ENCODE measurements at regions not wholly inside any gene's neighbourhood (a gene's known extent, or its start where the extent isn't known, plus 50 kb on each side); places are given as distances from the start of the nearest gene placed in this dataset.

DNA sequence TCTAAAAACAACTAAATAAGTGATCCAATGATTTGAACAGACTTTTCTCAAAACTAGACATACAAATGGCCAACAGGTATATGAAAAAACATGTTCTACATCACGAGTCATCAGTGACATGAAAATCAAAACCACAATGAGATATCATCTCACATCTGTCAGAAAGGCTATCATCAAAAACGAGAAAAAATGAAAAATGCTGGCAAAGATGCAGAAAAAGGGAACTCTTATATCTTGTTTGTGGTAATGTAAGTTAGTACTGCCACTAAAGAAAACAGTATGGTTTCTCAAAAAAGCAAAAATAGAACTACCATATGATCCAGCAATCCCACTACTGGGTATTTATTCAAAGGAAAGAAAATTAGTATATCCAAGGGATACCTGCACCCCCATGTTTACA lies 152.9 kb upstream of the FOXN2 start:
- H3K4me3 ChIP-seq (ENCODE audit: low read length) = no peak overlapping the region
- H3K36me3 ChIP-seq (ENCODE audit: control insufficient read depth, insufficient read depth, low read length) = no peaks in the 10 kb centered on the region
- no peak for DNase-seq (ENCODE audit: low read depth, low spot score)
- no peaks in the 10 kb centered on the region for H3K27me3 ChIP-seq (ENCODE audit: control insufficient read depth, insufficient read depth, low read length)
- WGBS (ENCODE audit: insufficient coverage, insufficient read length) = no CpG with 5 or more reads among the region's 2 CpGs
- H3K4me1 ChIP-seq (ENCODE audit: control insufficient read depth, insufficient read depth, low read length) = no peaks in the 10 kb centered on the region
- no peak overlapping the region for H3K27ac ChIP-seq (ENCODE audit: low read length)
- H3K9me3 ChIP-seq (ENCODE audit: control insufficient read depth, insufficient read depth, low read length) = no peaks in the 10 kb centered on the region

DNA sequence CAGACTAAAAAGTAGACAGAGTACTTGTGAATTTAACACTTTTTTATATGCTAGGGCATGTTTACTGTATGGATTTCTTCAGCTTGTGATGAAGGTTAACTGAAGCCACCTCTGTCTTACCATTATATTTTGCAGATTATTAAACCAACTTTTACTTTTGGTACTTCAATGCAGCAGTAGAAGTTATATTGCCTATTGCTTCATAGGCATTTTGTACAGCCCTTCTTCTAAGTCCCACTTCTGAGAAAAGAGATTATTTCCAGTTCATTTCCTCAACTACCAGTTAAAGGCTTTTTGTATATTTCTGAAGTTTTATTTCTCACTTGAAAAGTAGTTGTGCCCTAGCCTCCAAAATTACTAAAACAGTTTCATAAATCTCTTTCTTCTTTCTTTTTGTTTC lies 151.7 kb upstream of the FOXN2 start:
- H3K4me3 ChIP-seq (ENCODE audit: low read length) = no peak overlapping the region
- no peak overlapping the region for H3K27ac ChIP-seq (ENCODE audit: low read length)
- no peaks in the 10 kb centered on the region for H3K27me3 ChIP-seq (ENCODE audit: control insufficient read depth, insufficient read depth, low read length)
- no peaks in the 10 kb centered on the region for H3K4me1 ChIP-seq (ENCODE audit: control insufficient read depth, insufficient read depth, low read length)
- H3K36me3 ChIP-seq (ENCODE audit: control insufficient read depth, insufficient read depth, low read length) = no peaks in the 10 kb centered on the region
- H3K9me3 ChIP-seq (ENCODE audit: control insufficient read depth, insufficient read depth, low read length) = no peaks in the 10 kb centered on the region
- no peak for DNase-seq (ENCODE audit: low read depth, low spot score)

DNA sequence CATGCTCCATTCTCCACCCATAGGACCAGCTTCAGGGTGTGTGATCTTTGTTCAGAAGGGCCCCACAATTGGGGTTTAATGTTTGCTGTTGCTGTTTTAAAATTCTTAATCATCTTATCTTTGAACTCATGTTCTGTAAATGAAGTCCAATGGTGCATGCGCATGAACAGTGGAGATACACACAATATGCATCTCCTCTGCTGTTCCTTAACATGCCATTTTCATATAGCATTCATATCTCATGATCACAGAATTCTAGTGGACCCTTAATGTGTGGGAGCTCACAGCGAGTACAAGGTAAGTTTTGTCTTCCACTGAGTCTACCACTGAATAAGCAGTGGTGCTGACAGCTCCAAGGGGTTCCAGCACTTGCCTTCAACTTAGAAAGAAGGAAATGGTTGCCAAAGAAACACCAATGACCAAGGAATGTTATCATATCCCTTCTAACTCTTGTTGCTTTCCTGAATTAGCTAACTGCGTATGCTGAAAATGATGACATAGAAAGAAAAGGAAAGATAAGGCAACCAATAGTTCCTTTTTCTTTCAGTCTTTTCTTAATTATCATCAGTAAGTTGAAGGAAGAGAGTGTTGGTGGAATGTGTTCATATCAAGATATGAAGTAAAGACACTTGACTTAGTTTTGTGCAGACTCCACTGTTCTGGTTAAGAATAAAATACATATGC lies 149.3 kb upstream of the FOXN2 start:
- no peaks in the 10 kb centered on the region for H3K4me1 ChIP-seq (ENCODE audit: control insufficient read depth, insufficient read depth, low read length)
- no peak for DNase-seq (ENCODE audit: low read depth, low spot score)
- no CpG with 5 or more reads among the region's 3 CpGs for WGBS (ENCODE audit: insufficient coverage, insufficient read length)

DNA sequence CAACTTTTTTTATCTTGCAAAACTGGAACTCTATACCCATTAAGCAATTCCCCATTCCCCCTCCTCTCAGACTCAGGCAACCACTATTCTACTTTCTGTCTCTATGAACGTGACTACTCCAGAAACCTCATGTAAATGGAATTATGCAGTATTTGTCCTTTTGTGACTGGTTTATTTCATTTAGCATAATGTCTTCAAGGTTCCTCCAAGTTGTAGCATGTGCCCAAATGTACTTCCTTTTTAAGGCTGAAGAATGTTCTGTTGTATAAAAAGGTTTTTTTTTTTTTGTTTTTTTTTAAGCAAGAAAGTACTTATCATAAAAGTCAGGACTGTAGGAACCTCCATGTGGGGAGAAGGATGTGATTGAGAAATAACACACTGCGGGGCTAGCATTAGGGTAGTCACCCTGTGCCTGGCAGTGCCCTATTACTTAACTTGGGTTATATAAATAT lies 145.3 kb upstream of the FOXN2 start:
- Histone ChIP-seq H3K4me1 (ENCODE audit: control insufficient read depth, insufficient read depth, low read length) (peaks cover 1% of the 10 kb centered on the region; the same call in 1 of the 2 replicates), H3K9me3 (ENCODE audit: control insufficient read depth, insufficient read depth, low read length) (no peaks in the 10 kb centered on the region), H3K4me3 (ENCODE audit: low read length) (no peak overlapping the region), H3K36me3 (ENCODE audit: control insufficient read depth, insufficient read depth, low read length) (no peaks in the 10 kb centered on the region), H3K27ac (ENCODE audit: low read length) (no peak overlapping the region), H3K27me3 (ENCODE audit: control insufficient read depth, insufficient read depth, low read length) (no peaks in the 10 kb centered on the region)
- no peak for DNase-seq (ENCODE audit: low read depth, low spot score)
- WGBS (ENCODE audit: insufficient coverage, insufficient read length) = no CpG with 5 or more reads among the region's 2 CpGs

More for the DNA sequence above, 149.3 kb upstream of the FOXN2 start:
- H3K27ac ChIP-seq (ENCODE audit: low read length) = no peak overlapping the region
- H3K36me3 ChIP-seq (ENCODE audit: control insufficient read depth, insufficient read depth, low read length) = no peaks in the 10 kb centered on the region
- no peaks in the 10 kb centered on the region for H3K9me3 ChIP-seq (ENCODE audit: control insufficient read depth, insufficient read depth, low read length)
- H3K27me3 ChIP-seq (ENCODE audit: control insufficient read depth, insufficient read depth, low read length) = no peaks in the 10 kb centered on the region
- H3K4me3 ChIP-seq (ENCODE audit: low read length) = no peak overlapping the region

DNA sequence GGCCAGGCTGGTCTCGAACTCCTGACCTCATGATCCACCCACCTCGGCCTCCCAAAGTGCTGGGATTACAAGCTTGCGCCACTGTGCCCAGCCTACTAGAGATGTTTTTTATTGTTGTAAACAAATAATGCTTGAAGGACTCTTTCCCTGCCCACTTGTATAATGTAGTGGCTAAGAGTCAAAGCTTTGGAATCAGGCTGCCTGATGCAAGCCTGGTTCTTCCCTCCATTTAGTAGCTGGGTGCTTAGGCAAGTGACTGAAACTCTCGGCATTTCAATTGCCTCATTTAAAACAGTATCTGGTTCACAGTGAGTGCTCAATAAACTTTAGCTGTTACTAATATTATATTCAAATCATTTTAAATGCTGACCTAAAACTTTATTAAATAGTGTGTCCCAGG lies 144.2 kb upstream of the FOXN2 start:
- WGBS (ENCODE audit: insufficient coverage, insufficient read length) = no CpG with 5 or more reads among the region's 4 CpGs
- DNase-seq (ENCODE audit: low read depth, low spot score) = no peak
- no peaks in the 10 kb centered on the region for H3K27me3 ChIP-seq (ENCODE audit: control insufficient read depth, insufficient read depth, low read length)
- H3K36me3 ChIP-seq (ENCODE audit: control insufficient read depth, insufficient read depth, low read length) = no peaks in the 10 kb centered on the region
- H3K4me1 ChIP-seq (ENCODE audit: control insufficient read depth, insufficient read depth, low read length) = peaks cover 1% of the 10 kb centered on the region; the same call in 1 of the 2 replicates
- no peak overlapping the region for H3K27ac ChIP-seq (ENCODE audit: low read length)
- no peak overlapping the region for H3K4me3 ChIP-seq (ENCODE audit: low read length)
- no peaks in the 10 kb centered on the region for H3K9me3 ChIP-seq (ENCODE audit: control insufficient read depth, insufficient read depth, low read length)

DNA sequence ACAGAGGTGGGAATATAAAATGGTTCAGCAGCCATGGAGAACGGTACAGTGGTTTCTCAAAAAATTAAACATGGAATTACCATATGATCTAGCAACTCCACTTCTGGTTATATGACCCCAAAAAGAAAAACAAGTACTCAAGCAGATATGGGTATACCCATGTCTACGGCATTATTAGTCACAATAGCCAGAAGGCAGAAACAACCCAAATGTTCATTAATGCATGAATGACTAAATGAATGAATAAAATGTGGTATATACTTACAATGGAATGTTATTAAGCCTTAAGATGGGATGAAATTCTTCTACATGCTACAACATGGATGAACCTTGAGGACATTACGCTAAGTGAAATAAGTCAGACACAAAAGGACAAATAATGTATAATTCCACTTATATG lies 141.3 kb upstream of the FOXN2 start:
- no peak overlapping the region for H3K27ac ChIP-seq (ENCODE audit: low read length)
- no peaks in the 10 kb centered on the region for H3K27me3 ChIP-seq (ENCODE audit: control insufficient read depth, insufficient read depth, low read length)
- no peaks in the 10 kb centered on the region for H3K36me3 ChIP-seq (ENCODE audit: control insufficient read depth, insufficient read depth, low read length)
- WGBS (ENCODE audit: insufficient coverage, insufficient read length) = no CpG with 5 or more reads among the region's 3 CpGs
- DNase-seq (ENCODE audit: low read depth, low spot score) = no peak
- no peaks in the 10 kb centered on the region for H3K9me3 ChIP-seq (ENCODE audit: control insufficient read depth, insufficient read depth, low read length)
- H3K4me3 ChIP-seq (ENCODE audit: low read length) = no peak overlapping the region
- H3K4me1 ChIP-seq (ENCODE audit: control insufficient read depth, insufficient read depth, low read length) = peaks cover 1% of the 10 kb centered on the region; the same call in 1 of the 2 replicates

DNA sequence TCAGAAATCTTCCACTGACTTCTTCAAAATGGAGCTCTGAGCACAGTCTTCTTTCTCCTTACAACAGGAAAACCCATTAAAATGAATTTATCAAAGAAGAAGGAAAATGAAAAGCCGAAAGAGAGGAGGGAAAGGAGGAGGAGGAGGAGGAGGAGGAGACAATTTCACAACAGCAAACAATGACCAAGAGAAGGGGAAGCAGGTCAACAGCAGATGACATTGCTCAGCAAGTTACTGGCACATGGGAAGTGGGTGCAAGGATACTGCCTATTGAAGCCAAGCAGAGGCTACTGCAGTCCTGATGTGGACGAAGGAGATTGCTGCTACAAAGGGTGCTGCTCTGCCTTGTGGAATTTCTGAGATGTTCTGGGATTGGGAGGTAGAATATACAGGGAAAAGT lies 140.0 kb upstream of the FOXN2 start:
- Histone ChIP-seq H3K36me3 (ENCODE audit: control insufficient read depth, insufficient read depth, low read length) (no peaks in the 10 kb centered on the region), H3K4me1 (ENCODE audit: control insufficient read depth, insufficient read depth, low read length) (peaks cover 1% of the 10 kb centered on the region; the same call in 1 of the 2 replicates), H3K27ac (ENCODE audit: low read length) (no peak overlapping the region), H3K9me3 (ENCODE audit: control insufficient read depth, insufficient read depth, low read length) (no peaks in the 10 kb centered on the region), H3K27me3 (ENCODE audit: control insufficient read depth, insufficient read depth, low read length) (no peaks in the 10 kb centered on the region), H3K4me3 (ENCODE audit: low read length) (no peak overlapping the region)
- WGBS (ENCODE audit: insufficient coverage, insufficient read length) = no CpG with 5 or more reads among the region's 2 CpGs
- no peak for DNase-seq (ENCODE audit: low read depth, low spot score)

DNA sequence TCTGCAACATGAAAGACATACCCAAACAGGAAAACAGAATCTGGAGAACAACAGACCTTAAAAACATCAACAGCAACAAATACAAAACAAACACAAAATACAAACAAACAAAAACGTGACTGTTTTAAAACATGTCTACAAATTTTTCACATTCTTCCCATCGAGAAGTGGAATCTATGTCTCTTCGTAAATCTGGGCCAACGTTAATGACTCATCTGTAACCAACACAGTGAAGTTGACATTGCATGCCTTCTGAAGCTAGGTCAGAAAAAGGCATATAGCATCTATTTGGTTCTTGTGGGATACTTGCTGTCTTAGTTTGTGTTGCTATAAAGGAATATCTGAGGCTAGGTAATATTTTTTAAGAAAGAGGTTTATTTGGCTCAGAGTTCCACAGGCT lies 139.2 kb upstream of the FOXN2 start:
- Histone ChIP-seq H3K9me3 (ENCODE audit: control insufficient read depth, insufficient read depth, low read length) (no peaks in the 10 kb centered on the region), H3K4me1 (ENCODE audit: control insufficient read depth, insufficient read depth, low read length) (peaks cover 1% of the 10 kb centered on the region; the same call in 1 of the 2 replicates), H3K27me3 (ENCODE audit: control insufficient read depth, insufficient read depth, low read length) (no peaks in the 10 kb centered on the region), H3K4me3 (ENCODE audit: low read length) (no peak overlapping the region), H3K27ac (ENCODE audit: low read length) (no peak overlapping the region), H3K36me3 (ENCODE audit: control insufficient read depth, insufficient read depth, low read length) (no peaks in the 10 kb centered on the region)
- no peak for DNase-seq (ENCODE audit: low read depth, low spot score)
- no CpG with 5 or more reads among the region's 4 CpGs for WGBS (ENCODE audit: insufficient coverage, insufficient read length)

DNA sequence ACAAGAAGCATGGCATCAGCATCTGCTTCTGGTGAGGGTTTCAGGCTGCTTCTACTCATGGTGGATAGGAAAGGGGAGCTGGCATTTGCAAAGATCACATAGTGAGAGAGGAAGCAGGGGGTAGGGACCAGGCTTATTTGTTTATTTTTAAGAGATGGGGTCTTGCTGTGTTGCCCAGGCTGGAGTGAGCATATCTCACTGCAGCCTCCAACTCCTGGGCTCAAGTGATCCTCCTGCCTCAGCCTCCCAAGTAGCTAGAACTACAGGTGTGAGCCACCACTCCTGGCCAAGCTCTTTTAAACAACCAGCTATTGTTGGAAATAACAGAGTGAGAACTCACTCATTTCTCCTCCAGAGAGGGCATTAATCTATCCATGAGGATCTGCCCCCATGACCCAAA lies 138.8 kb upstream of the FOXN2 start:
- no peak for DNase-seq (ENCODE audit: low read depth, low spot score)
- H3K9me3 ChIP-seq (ENCODE audit: control insufficient read depth, insufficient read depth, low read length) = no peaks in the 10 kb centered on the region
- H3K4me1 ChIP-seq (ENCODE audit: control insufficient read depth, insufficient read depth, low read length) = peaks cover 1% of the 10 kb centered on the region; the same call in 1 of the 2 replicates
- no peaks in the 10 kb centered on the region for H3K36me3 ChIP-seq (ENCODE audit: control insufficient read depth, insufficient read depth, low read length)
- no peak overlapping the region for H3K27ac ChIP-seq (ENCODE audit: low read length)
- H3K27me3 ChIP-seq (ENCODE audit: control insufficient read depth, insufficient read depth, low read length) = no peaks in the 10 kb centered on the region
- no peak overlapping the region for H3K4me3 ChIP-seq (ENCODE audit: low read length)

DNA sequence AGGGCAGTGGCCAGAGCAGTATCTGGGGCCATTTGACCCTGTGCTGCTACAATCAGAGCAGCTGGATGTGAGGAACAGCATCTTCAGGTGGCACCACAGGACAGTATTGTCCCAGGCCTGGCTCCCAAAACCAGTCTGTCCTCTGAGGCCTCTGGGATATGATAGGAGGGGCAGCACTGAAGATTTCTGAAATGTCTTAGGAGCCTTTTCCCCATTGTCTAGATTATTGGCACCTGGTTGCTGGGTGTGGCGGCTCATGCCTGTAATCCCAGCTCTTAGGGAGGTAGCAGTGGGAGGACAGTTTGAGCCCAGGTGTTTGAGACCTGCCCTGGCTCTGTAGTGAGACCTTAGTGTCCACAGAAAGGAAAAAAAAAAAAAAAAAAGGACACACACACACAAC lies 137.6 kb upstream of the FOXN2 start:
- no peak overlapping the region for H3K27ac ChIP-seq (ENCODE audit: low read length)
- no peaks in the 10 kb centered on the region for H3K36me3 ChIP-seq (ENCODE audit: control insufficient read depth, insufficient read depth, low read length)
- no peaks in the 10 kb centered on the region for H3K9me3 ChIP-seq (ENCODE audit: control insufficient read depth, insufficient read depth, low read length)
- H3K4me3 ChIP-seq (ENCODE audit: low read length) = no peak overlapping the region
- WGBS (ENCODE audit: insufficient coverage, insufficient read length) = no CpG with 5 or more reads among the region's 1 CpG
- no peaks in the 10 kb centered on the region for H3K4me1 ChIP-seq (ENCODE audit: control insufficient read depth, insufficient read depth, low read length)
- no peak for DNase-seq (ENCODE audit: low read depth, low spot score)
- H3K27me3 ChIP-seq (ENCODE audit: control insufficient read depth, insufficient read depth, low read length) = no peaks in the 10 kb centered on the region

DNA sequence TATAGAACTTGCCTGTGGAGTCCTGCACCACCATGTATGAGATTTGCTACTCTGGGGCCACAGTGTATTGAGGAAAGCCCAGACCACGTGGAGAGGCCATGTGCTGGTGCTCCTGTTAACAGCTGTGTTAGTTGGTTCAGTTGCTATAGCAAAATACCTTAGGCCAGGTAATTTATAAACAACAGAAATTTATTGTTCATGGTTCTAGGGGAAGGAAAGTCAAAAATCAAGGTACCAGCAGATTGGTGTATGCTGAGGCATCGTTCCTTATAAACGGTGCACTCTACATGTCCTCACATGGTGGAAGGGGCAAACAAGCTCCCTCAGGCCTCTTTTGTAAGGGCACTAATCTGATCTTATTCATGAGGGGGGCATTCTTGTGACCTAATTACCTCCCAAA lies 135.9 kb upstream of the FOXN2 start:
- H3K4me1 ChIP-seq (ENCODE audit: control insufficient read depth, insufficient read depth, low read length) = no peaks in the 10 kb centered on the region
- H3K27ac ChIP-seq (ENCODE audit: low read length) = no peak overlapping the region
- no peak overlapping the region for H3K4me3 ChIP-seq (ENCODE audit: low read length)
- H3K27me3 ChIP-seq (ENCODE audit: control insufficient read depth, insufficient read depth, low read length) = no peaks in the 10 kb centered on the region
- H3K9me3 ChIP-seq (ENCODE audit: control insufficient read depth, insufficient read depth, low read length) = no peaks in the 10 kb centered on the region
- no peak for DNase-seq (ENCODE audit: low read depth, low spot score)
- no peaks in the 10 kb centered on the region for H3K36me3 ChIP-seq (ENCODE audit: control insufficient read depth, insufficient read depth, low read length)
- no CpG with 5 or more reads among the region's 3 CpGs for WGBS (ENCODE audit: insufficient coverage, insufficient read length)

Data from iPS DF 6.9 (cell line).